ENCODE measurements at regions not wholly inside any gene's neighbourhood (a gene's known extent, or its start where the extent isn't known, plus 50 kb on each side); places are given as distances from the start of the nearest gene placed in this dataset.

- no peak overlapping the region for H3K4me3 ChIP-seq (replicated peaks in 1 of 2; ENCODE audit: low read depth in 1 of 2, low read length in 2 of 2)
- H3K9ac ChIP-seq (ENCODE audit: low read length), result no peak overlapping the region
- H3K79me2 ChIP-seq (ENCODE audit: insufficient read depth, low read length), result no peaks in the 10 kb centered on the region
- RAD21 ChIA-PET (ENCODE audit: low non-redundant PET in 1 of 2, low total read pairs in 2 of 2, uncharacterized antibody in 2 of 2, unreplicated experiment in 2 of 2), result no interaction called here
- BruUV-seq (replicated peaks), result no TSS peak
- H2AFZ ChIP-seq (ENCODE audit: low read depth, low read length, poor library complexity, severe bottlenecking), result no peak overlapping the region
- CTCF ChIA-PET, result no interaction called here
- no peaks in the 10 kb centered on the region for H4K20me1 ChIP-seq (ENCODE audit: insufficient read depth)
- ATAC-seq (no peak), DNase-seq (ENCODE audit: low read depth, low spot score) (no peak)
- no peak overlapping the region for H3K27ac ChIP-seq (ENCODE audit: low read depth, low read length)
- TF ChIP-seq ZBTB33 (IDR thresholded peaks at IDR 0.05; ENCODE audit: extremely low read depth, insufficient replicate concordance, low read length), result no peak
- no peak for TF ChIP-seq RAD21 (IDR thresholded peaks at IDR 0.05; ENCODE audit: low read depth)
- TF ChIP-seq EZH2 (IDR thresholded peaks at IDR 0.05), result no peak
- TF ChIP-seq CBX3 (IDR thresholded peaks at IDR 0.05; ENCODE audit: low read depth), result no peak
- no peak for TF ChIP-seq ZNF274 (IDR thresholded peaks at IDR 0.05; ENCODE audit: low read depth, low read length)
- TF ChIP-seq ATF3 (IDR thresholded peaks at IDR 0.05), result no peak
- no peak for TF ChIP-seq TCF7L2 (IDR thresholded peaks at IDR 0.05; ENCODE audit: borderline replicate concordance, extremely low read depth, insufficient read depth, insufficient read length)
- no peak for TF ChIP-seq JUND (IDR thresholded peaks at IDR 0.05)
- no peak for TF ChIP-seq SRF (IDR thresholded peaks at IDR 0.05; ENCODE audit: low read depth)
- TF ChIP-seq REST (IDR thresholded peaks at IDR 0.05; ENCODE audit: low read depth), result no peak
- no peak for TF ChIP-seq ZFX (IDR thresholded peaks at IDR 0.05)
- TF ChIP-seq POLR2A (IDR thresholded peaks at IDR 0.05; ENCODE audit: borderline replicate concordance, extremely low read depth, insufficient read depth, insufficient read length), result no peak
- TF ChIP-seq MAX (IDR thresholded peaks at IDR 0.05), result no peak
- no peak for TF ChIP-seq YY1 (IDR thresholded peaks at IDR 0.05; ENCODE audit: extremely low read depth, insufficient replicate concordance, low read depth, low read length)
- TF ChIP-seq FOSL1 (IDR thresholded peaks at IDR 0.05; ENCODE audit: low read depth), result no peak
- no peak for TF ChIP-seq SP1 (IDR thresholded peaks at IDR 0.05; ENCODE audit: low read depth)
- no peak for TF ChIP-seq EGR1 (IDR thresholded peaks at IDR 0.05; ENCODE audit: low read depth)
- no peak for TF ChIP-seq POLR2AphosphoS5 (IDR thresholded peaks at IDR 0.05; ENCODE audit: low read depth, low read length)
- no peak for TF ChIP-seq CTCF (IDR thresholded peaks at IDR 0.05 in 2 of 3, conservative IDR thresholded peaks at IDR 0.05 in 1 of 3; ENCODE audit: borderline replicate concordance in 1 of 3, insufficient read depth in 1 of 3, low read depth in 2 of 3, low read length in 2 of 3)
- no peak for TF ChIP-seq EZH2phosphoT487 (IDR thresholded peaks at IDR 0.05; ENCODE audit: borderline replicate concordance)
- no peak overlapping the region for H3K4me2 ChIP-seq (ENCODE audit: low read length)
- intact Hi-C loops (cut with micrococcal nuclease), result no loop called here
- no peaks in the 10 kb centered on the region for H3K27me3 ChIP-seq (ENCODE audit: insufficient read depth, low read length)
- POLR2A ChIA-PET, result no interaction called here
- H3K9me2 ChIP-seq (ENCODE audit: insufficient read depth), result no peaks in the 10 kb centered on the region
- H3K9me3 ChIP-seq (ENCODE audit: control insufficient read depth in 1 of 2, insufficient read depth in 1 of 2, low read depth in 1 of 2, low read length in 2 of 2), result no peaks in the 10 kb centered on the region
- H3K36me3 ChIP-seq (ENCODE audit: control insufficient read depth in 1 of 2, insufficient read depth in 2 of 2, low read length in 2 of 2), result no peaks in the 10 kb centered on the region
- peaks cover 0 to 4% of the 10 kb centered on the region in 2 experiments; a peak in 3 of 4 replicates for H3K4me1 ChIP-seq (ENCODE audit: control insufficient read depth in 1 of 2, insufficient read depth in 2 of 2, low read length in 2 of 2)
Observed at GRCh38 chr5:74420220-74420619, 220.3 kb downstream of the ENC1 start.
